ENCODE measurements at regions not wholly inside any gene's neighbourhood (a gene's known extent, or its start where the extent isn't known, plus 50 kb on each side); places are given as distances from the start of the nearest gene placed in this dataset.

GRCh38 chr1:172898866-172899265 is 151.9 kb downstream of the TNFSF18 start:
- DNase-seq (ENCODE audit: insufficient read length), result no peak
- TF ChIP-seq POLR2AphosphoS5 (IDR thresholded peaks at IDR 0.05; ENCODE audit: low read depth, low read length), result no peak
- TF ChIP-seq POLR2A (IDR thresholded peaks at IDR 0.05; ENCODE audit: low read depth, low read length), result no peak
- TF ChIP-seq TAF1 (IDR thresholded peaks at IDR 0.05; ENCODE audit: borderline replicate concordance, low read depth, low read length), result no peak
- FAIRE-seq, result no peak

DNA sequence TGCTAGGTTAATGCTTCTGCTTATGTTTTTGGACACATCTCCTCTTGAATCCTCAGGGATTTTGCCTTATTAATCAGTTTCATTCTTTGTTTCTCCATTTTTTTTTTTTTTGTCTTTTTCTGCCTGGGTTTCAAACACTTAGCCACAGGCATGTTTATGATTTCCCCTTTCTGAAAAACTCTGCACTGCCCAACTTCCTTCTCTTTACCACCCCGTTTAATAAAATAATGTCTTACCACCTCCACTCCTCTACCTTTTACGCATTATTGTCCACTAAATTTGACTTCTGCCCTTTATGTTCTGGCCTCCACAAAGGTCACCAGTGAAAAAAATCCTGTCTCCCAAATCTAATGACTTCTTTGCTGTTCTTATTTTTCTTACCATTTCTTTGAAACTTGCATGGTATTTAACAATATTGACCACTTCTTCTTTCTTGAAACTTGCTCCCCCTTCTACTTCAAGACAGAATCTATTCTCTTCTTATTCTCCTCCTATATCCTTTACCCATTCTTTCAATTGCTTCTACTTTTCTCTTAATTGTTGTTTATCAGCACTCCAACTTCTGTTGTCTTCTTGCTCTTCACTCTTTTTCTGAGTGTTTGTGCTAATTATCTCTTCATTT is 150.3 kb downstream of the TNFSF18 start:
- FAIRE-seq, result no peak

GRCh38 chr1:172902200-172902599 is 148.5 kb downstream of the TNFSF18 start:
- TF ChIP-seq POLR2A (IDR thresholded peaks at IDR 0.05; ENCODE audit: low read depth, low read length), result no peak
- no peak for TF ChIP-seq TAF1 (IDR thresholded peaks at IDR 0.05; ENCODE audit: borderline replicate concordance, low read depth, low read length)
- no peak for TF ChIP-seq POLR2AphosphoS5 (IDR thresholded peaks at IDR 0.05; ENCODE audit: low read depth, low read length)
- no peak for DNase-seq (ENCODE audit: insufficient read length)
- no peak for FAIRE-seq

More for the DNA sequence above, 150.3 kb downstream of the TNFSF18 start:
- TF ChIP-seq TAF1 (IDR thresholded peaks at IDR 0.05; ENCODE audit: borderline replicate concordance, low read depth, low read length) (no peak), POLR2A (IDR thresholded peaks at IDR 0.05; ENCODE audit: low read depth, low read length) (no peak), POLR2AphosphoS5 (IDR thresholded peaks at IDR 0.05; ENCODE audit: low read depth, low read length) (no peak)
- no peak for DNase-seq (ENCODE audit: insufficient read length)

DNA sequence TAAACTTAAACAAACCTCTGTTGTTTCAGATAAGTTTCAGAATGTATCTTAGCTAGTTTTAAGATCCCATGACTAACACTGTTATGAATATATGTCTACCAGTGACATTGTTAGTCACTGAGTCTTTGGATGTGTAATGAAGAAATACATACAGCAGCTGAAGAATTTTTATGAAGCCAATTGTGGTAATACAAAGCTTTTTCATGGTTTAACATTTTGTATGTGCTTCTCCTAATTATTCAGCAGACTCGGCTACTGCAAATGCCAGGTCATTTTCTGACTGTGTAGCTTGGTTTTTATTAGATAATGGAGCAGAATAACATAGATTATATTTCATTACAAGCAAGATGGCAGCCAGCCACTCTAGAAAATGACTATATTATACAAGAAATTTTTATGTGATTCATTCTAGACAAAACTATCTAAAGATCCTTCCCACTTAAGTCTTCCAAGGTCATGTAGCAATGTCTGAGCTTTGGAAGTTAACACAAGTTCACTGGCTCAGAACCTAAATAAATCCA is 147.8 kb downstream of the TNFSF18 start:
- DNase-seq (ENCODE audit: insufficient read length) (no peak), FAIRE-seq (peak; percentile 56)
- TF ChIP-seq TAF1 (IDR thresholded peaks at IDR 0.05; ENCODE audit: borderline replicate concordance, low read depth, low read length) (no peak), POLR2AphosphoS5 (IDR thresholded peaks at IDR 0.05; ENCODE audit: low read depth, low read length) (no peak), POLR2A (IDR thresholded peaks at IDR 0.05; ENCODE audit: low read depth, low read length) (no peak)

DNA sequence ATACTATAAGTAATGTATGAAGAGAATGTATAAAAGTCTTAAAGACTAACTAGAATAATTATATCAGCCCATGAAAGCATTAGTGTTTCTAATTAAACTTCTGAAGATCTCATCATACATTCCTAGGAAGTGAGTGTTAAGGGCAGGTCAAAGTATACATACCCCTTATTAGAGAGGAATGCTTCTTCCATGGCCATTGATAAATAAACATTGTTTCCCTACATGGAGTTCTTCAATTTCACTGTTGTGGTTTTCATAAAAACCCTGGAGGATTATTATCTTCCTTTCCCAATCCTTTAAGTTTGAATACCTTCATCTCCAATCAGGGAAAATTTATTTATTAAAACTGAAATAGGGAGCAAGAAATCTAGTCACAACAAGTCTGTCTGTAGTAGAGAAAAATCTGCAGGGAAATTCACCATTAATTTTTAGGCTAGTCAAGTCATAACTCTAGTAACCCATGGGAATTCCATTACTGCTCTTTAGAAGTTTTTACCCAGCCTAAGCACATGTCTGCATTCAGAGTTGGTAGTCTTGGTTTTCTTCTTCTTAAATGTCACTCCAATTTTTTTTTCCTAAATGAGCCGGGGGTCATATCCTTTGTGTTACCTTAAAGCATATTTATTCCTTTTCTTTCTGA is 147.0 kb downstream of the TNFSF18 start:
- DNase-seq (ENCODE audit: insufficient read length) (no peak), FAIRE-seq (no peak)
- TF ChIP-seq TAF1 (IDR thresholded peaks at IDR 0.05; ENCODE audit: borderline replicate concordance, low read depth, low read length), result no peak
- TF ChIP-seq POLR2A (IDR thresholded peaks at IDR 0.05; ENCODE audit: low read depth, low read length), result no peak
- TF ChIP-seq POLR2AphosphoS5 (IDR thresholded peaks at IDR 0.05; ENCODE audit: low read depth, low read length), result no peak

DNA sequence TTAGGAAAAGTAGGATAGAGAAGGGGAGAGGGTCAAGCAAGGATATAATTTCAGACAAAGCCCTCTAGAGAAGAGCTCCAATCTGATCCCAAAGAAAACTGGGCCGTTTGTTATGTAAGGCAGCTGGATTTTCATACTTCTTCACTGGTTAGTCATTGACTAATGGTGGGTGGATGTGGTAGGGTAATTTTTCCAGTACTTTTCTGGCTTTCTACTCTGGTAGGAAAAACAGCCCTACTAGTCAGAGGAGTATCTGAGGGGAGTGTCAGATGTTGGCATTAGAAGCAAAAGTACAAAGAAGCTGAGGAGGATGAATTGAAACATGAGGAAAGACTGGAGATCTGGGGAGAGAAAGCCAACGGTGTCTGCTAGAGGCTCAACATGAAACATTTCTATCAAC is 145.3 kb downstream of the TNFSF18 start:
- DNase-seq (ENCODE audit: insufficient read length) (no peak), FAIRE-seq (no peak)
- TF ChIP-seq TAF1 (IDR thresholded peaks at IDR 0.05; ENCODE audit: borderline replicate concordance, low read depth, low read length) (no peak), POLR2AphosphoS5 (IDR thresholded peaks at IDR 0.05; ENCODE audit: low read depth, low read length) (no peak), POLR2A (IDR thresholded peaks at IDR 0.05; ENCODE audit: low read depth, low read length) (no peak)

GRCh38 chr1:172906778-172907592 is 143.8 kb downstream of the TNFSF18 start:
- no peak for TF ChIP-seq POLR2AphosphoS5 (IDR thresholded peaks at IDR 0.05; ENCODE audit: low read depth, low read length)
- FAIRE-seq, result no peak
- DNase-seq (ENCODE audit: insufficient read length), result no peak

- FAIRE-seq (no peak), DNase-seq (ENCODE audit: insufficient read length) (no peak)
- TF ChIP-seq POLR2AphosphoS5 (IDR thresholded peaks at IDR 0.05; ENCODE audit: low read depth, low read length), result no peak
Measured at GRCh38 chr1:172907834-172908326, 142.9 kb downstream of the TNFSF18 start.

- no peak for DNase-seq (ENCODE audit: insufficient read length)
- no peak for TF ChIP-seq TAF1 (IDR thresholded peaks at IDR 0.05; ENCODE audit: borderline replicate concordance, low read depth, low read length)
- TF ChIP-seq POLR2AphosphoS5 (IDR thresholded peaks at IDR 0.05; ENCODE audit: low read depth, low read length), result no peak
- no peak for TF ChIP-seq POLR2A (IDR thresholded peaks at IDR 0.05; ENCODE audit: low read depth, low read length)
- no peak for FAIRE-seq
Measured at GRCh38 chr1:172909606-172910326, 141.0 kb downstream of the TNFSF18 start.

DNA sequence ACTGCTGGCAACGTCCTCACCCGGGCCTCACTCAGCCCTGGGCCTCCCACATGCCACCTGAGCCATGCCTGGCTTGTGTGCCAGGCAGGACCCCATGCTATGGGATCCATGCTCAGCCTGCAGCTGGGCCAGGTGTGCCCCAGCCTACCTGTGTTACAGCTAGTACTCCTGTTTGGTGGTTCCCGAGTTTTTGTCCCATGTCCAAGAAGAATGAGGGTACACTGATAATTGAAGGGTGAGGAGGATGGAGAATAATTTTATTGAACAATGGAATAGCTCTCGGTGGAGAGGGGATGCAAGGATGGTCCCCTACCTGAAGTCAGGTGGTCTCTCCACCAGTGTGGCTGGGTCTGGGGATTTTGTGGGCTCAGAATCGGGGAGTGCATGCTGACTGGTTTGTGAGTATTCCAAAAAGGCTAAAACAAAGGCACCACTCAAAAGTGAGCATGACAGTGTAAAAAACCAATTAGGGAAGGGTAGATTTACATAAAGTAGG is 137.9 kb downstream of the TNFSF18 start:
- TF ChIP-seq POLR2AphosphoS5 (IDR thresholded peaks at IDR 0.05; ENCODE audit: low read depth, low read length) (no peak), POLR2A (IDR thresholded peaks at IDR 0.05; ENCODE audit: low read depth, low read length) (no peak), TAF1 (IDR thresholded peaks at IDR 0.05; ENCODE audit: borderline replicate concordance, low read depth, low read length) (no peak)
- FAIRE-seq, result no peak
- DNase-seq (ENCODE audit: insufficient read length), result no peak

All from GM12892 (cell line).